ENCODE measurements at regions not wholly inside any gene's neighbourhood (a gene's known extent, or its start where the extent isn't known, plus 50 kb on each side); places are given as distances from the start of the nearest gene placed in this dataset.

GRCh38 chr1:220344745-220345144 is 72.5 kb upstream of the RAB3GAP2 start:
- CTCF ChIA-PET: no interaction called here
- no peaks in the 10 kb centered on the region for H3K79me2 ChIP-seq (ENCODE audit: insufficient read depth)

DNA sequence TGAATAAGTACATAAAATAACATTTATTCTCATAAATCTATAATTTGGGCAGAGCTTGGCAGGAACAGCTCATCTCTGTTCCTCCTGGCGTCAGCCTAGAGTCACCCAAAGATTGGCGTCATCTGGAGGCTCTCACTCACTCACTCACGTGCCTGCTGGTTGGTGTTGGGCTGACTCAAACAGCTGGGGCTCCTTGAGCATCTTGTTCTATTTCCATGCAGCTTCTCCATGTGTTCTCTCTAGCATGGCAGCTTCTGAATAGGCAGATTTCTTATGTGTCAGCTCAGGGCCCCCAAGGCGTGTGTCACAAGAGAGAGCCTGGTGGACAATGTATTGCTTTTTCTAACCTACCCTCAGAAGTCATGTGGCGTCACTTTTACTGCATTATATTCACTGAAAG is 70.6 kb upstream of the RAB3GAP2 start:
- no peaks in the 10 kb centered on the region for H3K9me3 ChIP-seq
- no peaks in the 10 kb centered on the region for H3K79me2 ChIP-seq (ENCODE audit: insufficient read depth)
- H3K27me3 ChIP-seq (ENCODE audit: insufficient read depth): no peaks in the 10 kb centered on the region
- no peak overlapping the region for H3K4me3 ChIP-seq (ENCODE audit: low read depth in 2 of 2, low read length in 1 of 2)
- no peak for TF ChIP-seq REST (IDR thresholded peaks at IDR 0.05; ENCODE audit: low read depth, low read length)
- no peak for TF ChIP-seq TEAD4 (IDR thresholded peaks at IDR 0.05; ENCODE audit: borderline replicate concordance, insufficient read depth)
- no peak for TF ChIP-seq JUND (IDR thresholded peaks at IDR 0.05)
- TF ChIP-seq FOSL2 (IDR thresholded peaks at IDR 0.05; ENCODE audit: borderline replicate concordance, low read depth): no peak
- TF ChIP-seq TCF12 (IDR thresholded peaks at IDR 0.05): no peak
- H3F3A ChIP-seq (replicated peaks; ENCODE audit: insufficient read depth): no peaks in the 10 kb centered on the region
- no peaks in the 10 kb centered on the region for H3K36me3 ChIP-seq (replicated peaks in 1 of 2; ENCODE audit: control insufficient read depth in 1 of 2, insufficient read depth in 2 of 2, low read length in 1 of 2)
- WGBS (ENCODE audit: low lambda C conversion rate): 82% methylated on average over 5 of the region's 5 CpGs
- no peak for DNase-seq
- no peaks in the 10 kb centered on the region for H3K4me1 ChIP-seq (ENCODE audit: control insufficient read depth in 1 of 2, insufficient read depth in 2 of 2, low read depth in 1 of 2, low read length in 1 of 2)
- no peaks in the 10 kb centered on the region for H4K20me1 ChIP-seq (ENCODE audit: insufficient read depth)
- ChIA-PET CTCF (no interaction called here), POLR2A (no interaction called here)
- no peak overlapping the region for H2AFZ ChIP-seq (ENCODE audit: low read depth)
- H3K9me2 ChIP-seq: no peaks in the 10 kb centered on the region
- H3K4me2 ChIP-seq: no peak overlapping the region
- H3K27ac ChIP-seq (ENCODE audit: low read depth in 2 of 2, low read length in 1 of 2): no peak overlapping the region
- H3K9ac ChIP-seq: no peak overlapping the region

More at GRCh38 chr1:220344745-220345144, 72.5 kb upstream of the RAB3GAP2 start:
- Histone ChIP-seq H3K27ac (ENCODE audit: low read depth in 2 of 2, low read length in 1 of 2) (no peak overlapping the region), H3K4me1 (ENCODE audit: control insufficient read depth in 1 of 2, insufficient read depth in 2 of 2, low read depth in 1 of 2, low read length in 1 of 2) (peaks cover 0 to 3% of the 10 kb centered on the region in 2 experiments; a peak in 1 of 4 replicates), H3K27me3 (ENCODE audit: insufficient read depth) (no peaks in the 10 kb centered on the region), H3K36me3 (replicated peaks in 1 of 2; ENCODE audit: control insufficient read depth in 1 of 2, insufficient read depth in 2 of 2, low read length in 1 of 2) (no peaks in the 10 kb centered on the region), H3K9me3 (no peaks in the 10 kb centered on the region), H4K20me1 (ENCODE audit: insufficient read depth) (no peaks in the 10 kb centered on the region), H3K9me2 (no peaks in the 10 kb centered on the region), H3K4me3 (ENCODE audit: low read depth in 2 of 2, low read length in 1 of 2) (no peak overlapping the region), H3K4me2 (no peak overlapping the region), H3F3A (replicated peaks; ENCODE audit: insufficient read depth) (no peaks in the 10 kb centered on the region), H2AFZ (ENCODE audit: low read depth) (no peak overlapping the region), H3K9ac (no peak overlapping the region)
- POLR2A ChIA-PET: no interaction called here
- WGBS (ENCODE audit: low lambda C conversion rate): 65% methylated on average over 3 of the region's 3 CpGs
- DNase-seq: no peak
- TF ChIP-seq, protein P1, sequence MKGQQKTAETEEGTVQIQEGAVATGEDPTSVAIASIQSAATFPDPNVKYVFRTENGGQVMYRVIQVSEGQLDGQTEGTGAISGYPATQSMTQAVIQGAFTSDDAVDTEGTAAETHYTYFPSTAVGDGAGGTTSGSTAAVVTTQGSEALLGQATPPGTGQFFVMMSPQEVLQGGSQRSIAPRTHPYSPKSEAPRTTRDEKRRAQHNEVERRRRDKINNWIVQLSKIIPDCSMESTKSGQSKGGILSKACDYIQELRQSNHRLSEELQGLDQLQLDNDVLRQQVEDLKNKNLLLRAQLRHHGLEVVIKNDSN (IDR thresholded peaks at IDR 0.05; ENCODE audit: borderline replicate concordance, low read depth): no peak
- TF ChIP-seq, protein P2, sequence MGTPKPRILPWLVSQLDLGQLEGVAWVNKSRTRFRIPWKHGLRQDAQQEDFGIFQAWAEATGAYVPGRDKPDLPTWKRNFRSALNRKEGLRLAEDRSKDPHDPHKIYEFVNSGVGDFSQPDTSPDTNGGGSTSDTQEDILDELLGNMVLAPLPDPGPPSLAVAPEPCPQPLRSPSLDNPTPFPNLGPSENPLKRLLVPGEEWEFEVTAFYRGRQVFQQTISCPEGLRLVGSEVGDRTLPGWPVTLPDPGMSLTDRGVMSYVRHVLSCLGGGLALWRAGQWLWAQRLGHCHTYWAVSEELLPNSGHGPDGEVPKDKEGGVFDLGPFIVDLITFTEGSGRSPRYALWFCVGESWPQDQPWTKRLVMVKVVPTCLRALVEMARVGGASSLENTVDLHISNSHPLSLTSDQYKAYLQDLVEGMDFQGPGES (IDR thresholded peaks at IDR 0.05; ENCODE audit: low read depth, low read length): no peak
- no peak for TF ChIP-seq TEAD4 (IDR thresholded peaks at IDR 0.05; ENCODE audit: borderline replicate concordance, insufficient read depth)
- no peak for TF ChIP-seq ELF1 (IDR thresholded peaks at IDR 0.05)
- no peak for TF ChIP-seq POLR2AphosphoS5 (IDR thresholded peaks at IDR 0.05; ENCODE audit: low read depth, low read length)
- no peak for TF ChIP-seq TCF12 (IDR thresholded peaks at IDR 0.05)
